MM.1S (cell line): ENCODE measurements at regions not wholly inside any gene's neighbourhood (a gene's known extent, or its start where the extent isn't known, plus 50 kb on each side); places are given as distances from the start of the nearest gene placed in this dataset.

Source experiments
- DNase-seq: peaks from one replicate; pipeline ENCODE4 v3.0.0-alpha.2; 2015
- H2AFZ ChIP-seq: fragments of 300-600 bp; sonication (generic); 2 replicates; pipeline ENCODE4 v1.6.0; 2016; ENCODE audit warnings: antibody characterized with exemption, low read length
- H3F3A ChIP-seq: fragments of 300-600 bp; sonication (generic); 2 replicates; pipeline ENCODE4 v1.6.1; 2016; ENCODE audit warnings: mild to moderate bottlenecking, antibody characterized with exemption, low read length, moderate library complexity, mixed read lengths; ENCODE audit not compliant: insufficient read depth
- H3K27ac ChIP-seq: fragments of 300-600 bp; sonication (generic); 2 replicates; pipeline ENCODE4 v1.5.1; 2016; ENCODE audit warnings: mild to moderate bottlenecking, low read length
- H3K27me3 ChIP-seq: fragments of 300-600 bp; sonication (generic); replicated peaks from 2 replicates; pipeline ENCODE4 v1.6.0; 2016; ENCODE audit warnings: low read length; ENCODE audit not compliant: insufficient read depth
- H3K36me3 ChIP-seq: fragments of 300-600 bp; sonication (generic); replicated peaks from 2 replicates; pipeline ENCODE4 v1.6.1; 2016; ENCODE audit warnings: mild to moderate bottlenecking, low read length, mixed read lengths; ENCODE audit not compliant: insufficient read depth
- H3K4me1 ChIP-seq: fragments of 300-600 bp; sonication (generic); 2 replicates; pipeline ENCODE4 v1.6.1; 2016; ENCODE audit warnings: low read length, mixed read lengths
- H3K4me2 ChIP-seq: fragments of 300-600 bp; sonication (generic); 2 replicates; pipeline ENCODE4 v1.6.0; 2016; ENCODE audit warnings: low read depth, low read length
- H3K4me3 ChIP-seq: fragments of 300-600 bp; sonication (generic); 2 replicates; pipeline ENCODE4 v1.5.1; 2016; ENCODE audit warnings: low read length, mixed read lengths
- H3K79me2 ChIP-seq: fragments of 300-600 bp; sonication (generic); 2 replicates; pipeline ENCODE4 v1.6.1; 2016; ENCODE audit warnings: mixed run types, low read length, mixed read lengths
- H3K9ac ChIP-seq: fragments of 300-600 bp; sonication (generic); 2 replicates; pipeline ENCODE4 v1.6.1; 2016; ENCODE audit warnings: low read length, mixed read lengths
- H3K9me2 ChIP-seq: fragments of 300-600 bp; sonication (generic); replicated peaks from 2 replicates; pipeline ENCODE4 v1.6.1; 2016; ENCODE audit warnings: mild to moderate bottlenecking, low read length, mixed read lengths; ENCODE audit not compliant: insufficient read depth
- H3K9me3 ChIP-seq: fragments of 300-600 bp; sonication (generic); replicated peaks from 2 replicates; pipeline ENCODE4 v1.6.1; 2016; ENCODE audit warnings: mild to moderate bottlenecking, low read length, mixed read lengths; ENCODE audit not compliant: insufficient read depth
- H4K20me1 ChIP-seq: fragments of 300-600 bp; sonication (generic); 2 replicates; pipeline ENCODE4 v1.6.1; 2016; ENCODE audit warnings: mild to moderate bottlenecking, low read length, moderate library complexity, mixed read lengths; ENCODE audit not compliant: insufficient read depth
- EZH2 ChIP-seq: fragments of 300-600 bp; sonication (generic); optimal IDR thresholded peaks from 2 replicates; pipeline ENCODE3; 2017; ENCODE audit warnings: low read depth, mild to moderate bottlenecking, antibody characterized with exemption, low read length, mixed read lengths
- EZH2phosphoT487 ChIP-seq: fragments of 300-600 bp; sonication (generic); IDR thresholded peaks from 2 replicates; pipeline ENCODE4 v1.6.1; 2018; ENCODE audit warnings: antibody characterized with exemption, low read length
- TF ChIP-seq, protein P1 (sequence below): fragments of 300-600 bp; sonication (generic); IDR thresholded peaks from 2 replicates; pipeline ENCODE4 v1.5.1; 2016; ENCODE audit warnings: antibody characterized with exemption, low read length, mixed read lengths

DNA sequence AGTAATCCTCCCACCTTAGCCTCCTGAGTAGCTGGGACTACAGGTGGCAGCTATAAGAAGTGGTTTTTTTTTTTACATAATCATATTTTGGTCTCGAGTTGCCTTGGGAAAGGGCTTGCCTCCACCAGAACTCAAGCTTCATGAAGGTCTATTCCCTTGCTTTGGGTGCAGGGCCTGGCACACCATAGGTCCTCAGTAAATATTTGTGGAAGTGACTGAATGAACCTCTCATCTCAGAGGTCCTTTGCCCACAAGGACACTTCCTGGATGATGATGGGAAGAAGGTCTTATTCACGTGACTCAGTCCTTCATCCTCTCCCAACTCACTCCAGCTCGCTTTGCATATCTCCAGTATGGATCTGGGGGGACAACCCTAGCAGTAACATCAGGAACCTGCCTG is 114.0 kb upstream of the MED13L start:
- Histone ChIP-seq H3K4me2 (no peak overlapping the region), H3K9me2 (no peaks in the 10 kb centered on the region), H3K9me3 (no peaks in the 10 kb centered on the region), H3K27me3 (no peaks in the 10 kb centered on the region), H3K27ac (no peak overlapping the region), H3K9ac (no peak overlapping the region), H3F3A (no peaks in the 10 kb centered on the region), H3K36me3 (no peaks in the 10 kb centered on the region), H4K20me1 (no peaks in the 10 kb centered on the region), H2AFZ (no peak overlapping the region), H3K4me1 (no peaks in the 10 kb centered on the region), H3K79me2 (no peaks in the 10 kb centered on the region), H3K4me3 (no peak overlapping the region)
- DNase-seq = no peak
- TF ChIP-seq, protein P1, sequence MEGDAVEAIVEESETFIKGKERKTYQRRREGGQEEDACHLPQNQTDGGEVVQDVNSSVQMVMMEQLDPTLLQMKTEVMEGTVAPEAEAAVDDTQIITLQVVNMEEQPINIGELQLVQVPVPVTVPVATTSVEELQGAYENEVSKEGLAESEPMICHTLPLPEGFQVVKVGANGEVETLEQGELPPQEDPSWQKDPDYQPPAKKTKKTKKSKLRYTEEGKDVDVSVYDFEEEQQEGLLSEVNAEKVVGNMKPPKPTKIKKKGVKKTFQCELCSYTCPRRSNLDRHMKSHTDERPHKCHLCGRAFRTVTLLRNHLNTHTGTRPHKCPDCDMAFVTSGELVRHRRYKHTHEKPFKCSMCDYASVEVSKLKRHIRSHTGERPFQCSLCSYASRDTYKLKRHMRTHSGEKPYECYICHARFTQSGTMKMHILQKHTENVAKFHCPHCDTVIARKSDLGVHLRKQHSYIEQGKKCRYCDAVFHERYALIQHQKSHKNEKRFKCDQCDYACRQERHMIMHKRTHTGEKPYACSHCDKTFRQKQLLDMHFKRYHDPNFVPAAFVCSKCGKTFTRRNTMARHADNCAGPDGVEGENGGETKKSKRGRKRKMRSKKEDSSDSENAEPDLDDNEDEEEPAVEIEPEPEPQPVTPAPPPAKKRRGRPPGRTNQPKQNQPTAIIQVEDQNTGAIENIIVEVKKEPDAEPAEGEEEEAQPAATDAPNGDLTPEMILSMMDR = no peak
- no peak for TF ChIP-seq EZH2
- no peak for TF ChIP-seq EZH2phosphoT487

DNA sequence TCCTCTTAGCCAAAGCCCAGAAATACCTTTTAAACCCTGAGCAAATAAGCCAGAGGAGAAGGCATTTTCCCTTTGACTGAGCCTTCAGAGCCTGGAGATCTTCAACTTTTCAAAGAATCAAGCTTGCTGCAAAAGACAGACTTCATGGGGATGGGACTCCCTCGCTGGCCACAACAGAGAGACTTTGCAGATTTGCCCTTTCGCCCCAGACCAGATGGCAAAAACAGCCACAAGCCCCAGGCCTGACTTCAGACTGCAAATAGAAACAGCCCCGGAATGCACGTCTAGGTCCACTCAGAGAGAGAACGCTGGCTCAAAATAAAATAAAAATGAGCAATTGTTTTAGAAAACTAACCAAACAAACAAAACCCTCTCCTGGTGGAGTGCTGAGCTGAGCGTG is 114.6 kb upstream of the MED13L start:
- Histone ChIP-seq H3K9me2 (no peaks in the 10 kb centered on the region), H2AFZ (no peak overlapping the region), H3K9me3 (no peaks in the 10 kb centered on the region), H3K4me2 (no peak overlapping the region), H3K27ac (no peak overlapping the region), H3K4me1 (no peaks in the 10 kb centered on the region), H3K27me3 (no peaks in the 10 kb centered on the region), H3K79me2 (no peaks in the 10 kb centered on the region), H4K20me1 (no peaks in the 10 kb centered on the region), H3K36me3 (no peaks in the 10 kb centered on the region), H3K9ac (no peak overlapping the region), H3K4me3 (no peak overlapping the region), H3F3A (no peaks in the 10 kb centered on the region)
- TF ChIP-seq, protein P1 = no peak
- no peak for TF ChIP-seq EZH2
- no peak for TF ChIP-seq EZH2phosphoT487
- no peak for DNase-seq

DNA sequence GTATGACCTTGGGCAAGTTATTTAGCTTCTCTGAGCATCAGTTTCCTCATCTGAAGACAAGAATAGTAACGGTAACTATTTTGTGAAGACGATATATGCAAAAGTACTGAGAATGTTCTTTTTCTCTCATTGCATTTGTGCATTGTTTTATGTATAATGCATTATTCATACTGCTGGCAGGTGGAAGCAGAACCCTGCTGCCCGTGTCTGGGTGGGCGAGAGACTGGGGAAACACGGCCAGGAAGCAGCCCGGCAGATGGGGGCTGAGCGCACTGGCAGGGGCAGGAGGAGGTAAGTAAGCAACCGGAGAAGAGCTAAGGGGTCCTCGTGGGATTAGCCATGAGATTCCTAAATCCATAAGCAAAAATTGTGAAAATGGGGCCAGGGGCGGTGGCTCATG is 115.8 kb upstream of the MED13L start:
- Histone ChIP-seq H3K9me2 (no peaks in the 10 kb centered on the region), H2AFZ (no peak overlapping the region), H3K79me2 (no peaks in the 10 kb centered on the region), H3K27ac (no peak overlapping the region), H3K4me1 (no peaks in the 10 kb centered on the region), H3K4me3 (no peak overlapping the region), H3K27me3 (no peaks in the 10 kb centered on the region), H3K9me3 (no peaks in the 10 kb centered on the region), H3K9ac (no peak overlapping the region), H3K36me3 (no peaks in the 10 kb centered on the region), H3K4me2 (no peak overlapping the region), H3F3A (no peaks in the 10 kb centered on the region), H4K20me1 (no peaks in the 10 kb centered on the region)
- no peak for DNase-seq
- no peak for TF ChIP-seq EZH2phosphoT487
- TF ChIP-seq, protein P1 = no peak
- TF ChIP-seq EZH2 = no peak
